Left ventricle myocardium inferior (tissue), 1 donor: ENCODE measurements at regions not wholly inside any gene's neighbourhood (a gene's known extent, or its start where the extent isn't known, plus 50 kb on each side); places are given as distances from the start of the nearest gene placed in this dataset.

ENCODE experiments used
- DNase-seq: peaks from one replicate; pipeline ENCODE4 v3.0.0-alpha.2; 2020
- H3K27ac ChIP-seq: fragments of 200-600 bp; replicated peaks from 2 replicates; pipeline ENCODE4 v1.8.0; 2021
- H3K27me3 ChIP-seq: fragments of 200-600 bp; 2 replicates; pipeline ENCODE4 v1.8.0; 2021; ENCODE audit warnings: low read depth
- H3K36me3 ChIP-seq: fragments of 200-600 bp; 2 replicates; pipeline ENCODE4 v1.8.0; 2021
- H3K4me1 ChIP-seq: fragments of 200-600 bp; 2 replicates; pipeline ENCODE4 v1.8.0; 2021
- H3K4me3 ChIP-seq: fragments of 200-600 bp; 2 replicates; pipeline ENCODE4 v1.8.0; 2021; ENCODE audit warnings: mild to moderate bottlenecking, moderate library complexity
- H3K9me3 ChIP-seq: fragments of 200-600 bp; replicated peaks from 2 replicates; pipeline ENCODE4 v1.8.0; 2021
- intact Hi-C: fragments of 100-400 bp; cut with micrococcal nuclease; formaldehyde crosslinking; loops from one replicate; pipeline ENCODE4 v1.11.0; 2022
- TF ChIP-seq, protein P1 (sequence below): fragments of 200-600 bp; IDR thresholded peaks from 2 replicates; pipeline ENCODE4 v1.8.0; 2021; ENCODE audit warnings: antibody characterized with exemption, mild to moderate bottlenecking, borderline replicate concordance
- donor health status: DM: no; HTN: yes; CAD: no; lungs with severe emphysema.

DNA sequence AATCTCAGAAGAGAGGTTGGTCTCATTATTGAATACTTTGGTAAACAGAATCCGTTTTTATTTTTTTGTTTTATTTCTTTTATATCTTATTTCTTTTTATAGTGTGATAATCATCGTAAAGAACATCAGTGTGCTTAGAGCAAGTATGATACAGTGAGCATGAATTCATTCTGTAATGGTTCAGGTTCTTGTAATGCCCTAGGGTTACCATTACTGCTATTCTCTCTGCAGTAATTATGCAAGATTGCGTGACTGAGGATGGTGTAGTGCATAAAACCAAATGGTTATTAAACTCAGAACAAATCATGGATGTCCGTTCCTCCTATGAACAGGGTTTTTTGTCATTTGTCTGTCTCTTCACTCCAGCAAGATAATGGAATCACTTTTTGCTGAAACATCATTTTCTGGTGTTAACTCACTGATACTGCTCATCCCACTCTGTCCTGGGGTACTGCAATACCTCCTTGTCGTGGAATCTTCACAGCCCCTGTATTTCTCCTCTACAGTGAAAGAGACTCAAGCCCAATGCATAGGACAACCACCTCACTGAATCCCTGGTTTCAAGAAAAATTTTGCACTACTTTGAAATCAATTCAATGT is 274.8 kb upstream of the ST6GAL2 start:
- Histone ChIP-seq H3K27ac (no peak overlapping the region), H3K4me1 (no peaks in the 10 kb centered on the region), H3K27me3 (peaks cover 5% of the 10 kb centered on the region), H3K36me3 (no peaks in the 10 kb centered on the region), H3K9me3 (no peaks in the 10 kb centered on the region), H3K4me3 (no peak overlapping the region)
- no peak for DNase-seq
- TF ChIP-seq, protein P1, sequence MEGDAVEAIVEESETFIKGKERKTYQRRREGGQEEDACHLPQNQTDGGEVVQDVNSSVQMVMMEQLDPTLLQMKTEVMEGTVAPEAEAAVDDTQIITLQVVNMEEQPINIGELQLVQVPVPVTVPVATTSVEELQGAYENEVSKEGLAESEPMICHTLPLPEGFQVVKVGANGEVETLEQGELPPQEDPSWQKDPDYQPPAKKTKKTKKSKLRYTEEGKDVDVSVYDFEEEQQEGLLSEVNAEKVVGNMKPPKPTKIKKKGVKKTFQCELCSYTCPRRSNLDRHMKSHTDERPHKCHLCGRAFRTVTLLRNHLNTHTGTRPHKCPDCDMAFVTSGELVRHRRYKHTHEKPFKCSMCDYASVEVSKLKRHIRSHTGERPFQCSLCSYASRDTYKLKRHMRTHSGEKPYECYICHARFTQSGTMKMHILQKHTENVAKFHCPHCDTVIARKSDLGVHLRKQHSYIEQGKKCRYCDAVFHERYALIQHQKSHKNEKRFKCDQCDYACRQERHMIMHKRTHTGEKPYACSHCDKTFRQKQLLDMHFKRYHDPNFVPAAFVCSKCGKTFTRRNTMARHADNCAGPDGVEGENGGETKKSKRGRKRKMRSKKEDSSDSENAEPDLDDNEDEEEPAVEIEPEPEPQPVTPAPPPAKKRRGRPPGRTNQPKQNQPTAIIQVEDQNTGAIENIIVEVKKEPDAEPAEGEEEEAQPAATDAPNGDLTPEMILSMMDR: no peak
- intact Hi-C loops: no loop called here

DNA sequence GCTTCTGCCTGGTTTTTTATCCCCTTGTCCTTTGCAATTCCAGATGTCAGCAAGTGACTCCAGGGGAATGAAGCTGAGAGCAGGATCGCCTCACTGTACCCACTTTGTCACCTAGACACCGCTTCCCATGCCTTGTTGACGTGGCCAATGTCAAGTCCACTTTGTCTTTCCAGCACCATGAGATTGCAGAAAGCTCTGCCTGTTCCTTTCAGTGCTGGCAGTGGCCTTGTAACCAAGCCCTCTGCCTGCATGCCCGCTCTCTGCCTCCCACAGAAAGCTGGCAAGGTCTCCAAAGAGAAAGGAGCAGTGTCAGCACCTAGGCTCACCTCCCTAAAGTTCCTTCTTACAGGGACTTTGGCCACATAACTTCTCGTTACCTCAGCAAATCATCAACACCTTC is 282.2 kb upstream of the ST6GAL2 start:
- Histone ChIP-seq H3K27ac (no peak overlapping the region), H3K36me3 (no peaks in the 10 kb centered on the region), H3K4me3 (no peak overlapping the region), H3K4me1 (no peaks in the 10 kb centered on the region), H3K27me3 (no peaks in the 10 kb centered on the region), H3K9me3 (no peaks in the 10 kb centered on the region)
- TF ChIP-seq, protein P1: no peak
- DNase-seq: no peak
- intact Hi-C loops: no loop called here

DNA sequence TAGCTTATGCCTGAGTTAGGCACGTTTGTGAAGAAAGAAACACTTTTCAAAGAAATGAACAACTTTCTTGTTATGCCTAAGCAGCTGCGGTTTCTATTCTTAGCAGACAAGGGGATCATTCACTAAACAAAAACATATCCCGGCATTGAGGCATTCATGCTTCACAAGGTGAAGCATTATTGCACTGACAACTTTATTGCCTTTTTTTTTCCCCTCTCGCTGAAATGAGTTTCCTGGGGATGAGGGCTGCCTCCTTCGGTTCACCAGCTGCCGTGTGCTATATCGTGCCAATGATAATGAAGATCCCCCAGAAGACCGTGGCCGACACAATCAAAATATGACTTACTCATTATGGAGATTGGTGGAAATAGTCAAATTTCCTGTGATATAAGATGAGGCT is 288.2 kb upstream of the ST6GAL2 start:
- intact Hi-C loops: no loop called here
- DNase-seq: no peak
- H3K9me3 ChIP-seq: no peaks in the 10 kb centered on the region
- H3K4me3 ChIP-seq: no peak overlapping the region
- no peaks in the 10 kb centered on the region for H3K36me3 ChIP-seq
- H3K4me1 ChIP-seq: no peaks in the 10 kb centered on the region
- H3K27me3 ChIP-seq: no peaks in the 10 kb centered on the region
- TF ChIP-seq, protein P1: no peak
- no peak overlapping the region for H3K27ac ChIP-seq

DNA sequence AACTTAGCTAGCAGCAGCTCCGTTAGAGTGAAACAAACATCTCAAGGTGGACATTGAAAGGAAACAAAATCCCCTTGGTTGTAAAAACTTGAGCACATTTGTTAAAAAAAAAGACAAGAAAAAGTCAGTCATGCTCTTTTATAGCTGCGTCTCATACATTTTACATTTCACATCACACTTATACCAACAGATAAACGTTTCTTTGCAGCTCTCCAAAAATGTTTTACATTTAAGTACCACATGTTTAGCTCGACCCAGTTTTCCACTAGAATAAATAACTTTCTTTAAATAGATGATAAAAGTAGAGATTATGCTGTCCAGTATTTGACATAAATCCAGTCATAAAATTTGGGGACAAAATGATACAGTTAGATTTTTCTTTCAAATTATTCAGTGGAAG is 297.0 kb upstream of the ST6GAL2 start:
- no peak overlapping the region for H3K27ac ChIP-seq
- intact Hi-C loops: no loop called here
- H3K9me3 ChIP-seq: no peaks in the 10 kb centered on the region
- H3K4me1 ChIP-seq: no peaks in the 10 kb centered on the region
- TF ChIP-seq, protein P1: no peak
- no peaks in the 10 kb centered on the region for H3K27me3 ChIP-seq
- H3K4me3 ChIP-seq: no peak overlapping the region
- H3K36me3 ChIP-seq: no peaks in the 10 kb centered on the region
- DNase-seq: no peak

DNA sequence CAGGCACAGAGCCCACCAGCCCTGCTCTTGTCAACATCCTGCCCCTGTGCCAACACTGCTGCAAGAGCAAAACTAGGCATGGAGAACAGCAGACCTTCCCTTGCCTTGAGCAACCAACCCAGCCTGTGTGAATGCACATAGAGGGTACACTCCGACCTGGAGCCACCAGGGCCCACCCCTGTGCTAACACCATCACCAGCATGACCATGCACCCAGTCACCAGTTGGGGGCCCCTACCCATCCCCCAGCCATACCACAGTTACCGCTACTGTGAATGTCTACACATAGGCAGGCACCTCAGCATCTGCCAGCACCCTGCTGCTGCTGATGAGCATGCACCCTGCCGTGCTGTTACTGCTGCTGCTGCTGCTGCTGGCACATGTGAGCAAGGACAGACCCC is 301.9 kb upstream of the ST6GAL2 start:
- no peak for DNase-seq
- Histone ChIP-seq H3K36me3 (no peaks in the 10 kb centered on the region), H3K27ac (no peak overlapping the region), H3K4me3 (no peak overlapping the region), H3K4me1 (no peaks in the 10 kb centered on the region), H3K27me3 (no peaks in the 10 kb centered on the region), H3K9me3 (no peaks in the 10 kb centered on the region)
- intact Hi-C loops: no loop called here
- TF ChIP-seq, protein P1: no peak
